CD4-positive, alpha-beta memory T cell (primary cell): ENCODE measurements at regions not wholly inside any gene's neighbourhood (a gene's known extent, or its start where the extent isn't known, plus 50 kb on each side); places are given as distances from the start of the nearest gene placed in this dataset.

Source experiments
- CTCF ChIA-PET: fragments of 350-600 bp; sonication (Branson Sonifier 250); formaldehyde crosslinking; loops from one replicate; lab custom pipeline; 2021; ENCODE audit warnings: inconsistent platforms; ENCODE audit not compliant: partially characterized antibody; lab: Charles Lee
- POLR2A ChIA-PET: fragments of 350-600 bp; sonication (Branson Sonifier 250); formaldehyde crosslinking; loops from one replicate; lab custom pipeline; 2021; ENCODE audit not compliant: partially characterized antibody; lab: Charles Lee
- DNase-seq, 5 donors: peaks; one replicate each; pipeline versions ENCODE4 v3.0.0 to v3.0.0-alpha.2; 2020 to 2022; ENCODE audit warnings: mixed read lengths in 1 of 5
- H3K27ac ChIP-seq: one replicate; pipeline ENCODE4 v1.7.0; 2013; ENCODE audit warnings: low read depth, low read length
- H3K27me3 ChIP-seq: 2 replicates; pipeline ENCODE4 v1.7.0; 2013; ENCODE audit warnings: mild to moderate bottlenecking, low read length, moderate library complexity; ENCODE audit not compliant: insufficient read depth
- H3K36me3 ChIP-seq: 2 replicates; pipeline ENCODE4 v1.7.0; 2013; ENCODE audit warnings: mild to moderate bottlenecking, low read length, moderate library complexity; ENCODE audit not compliant: insufficient read depth
- H3K4me1 ChIP-seq: 2 replicates; pipeline ENCODE4 v1.7.0; 2013; ENCODE audit warnings: mild to moderate bottlenecking, low read length, moderate library complexity; ENCODE audit not compliant: insufficient read depth
- H3K4me3 ChIP-seq, 2 donors: one replicate each; pipeline ENCODE4 v1.7.0; 2013; ENCODE audit warnings: low read length in 2 of 2, mild to moderate bottlenecking in 1 of 2
- H3K9me3 ChIP-seq, 2 donors: one replicate each; pipeline ENCODE4 v1.7.0; 2013; ENCODE audit warnings: low read length in 2 of 2, control low read depth in 1 of 2; ENCODE audit not compliant: control insufficient read depth in 1 of 2
- H3K27ac Mint-ChIP-seq, 7 donors: one replicate each; pipeline ENCODE4 v1.8.0; 2020 to 2021; ENCODE audit warnings: mixed read lengths in 7 of 7, mild to moderate bottlenecking in 6 of 7, inconsistent platforms in 3 of 7, moderate library complexity in 3 of 7
- H3K27me3 Mint-ChIP-seq, 2 donors: one replicate each; pipeline ENCODE4 v1.8.0; 2020 to 2021; ENCODE audit warnings: mixed read lengths in 2 of 2
- H3K36me3 Mint-ChIP-seq, 2 donors: one replicate each; pipeline ENCODE4 v1.8.0; 2020 to 2021; ENCODE audit warnings: mixed read lengths in 2 of 2, inconsistent platforms in 1 of 2, mild to moderate bottlenecking in 1 of 2
- H3K4me1 Mint-ChIP-seq, 4 donors: one replicate each; pipeline ENCODE4 v1.8.0; 2020 to 2021; ENCODE audit warnings: mixed read lengths in 4 of 4, mild to moderate bottlenecking in 1 of 4
- H3K4me3 Mint-ChIP-seq, 8 donors: one replicate each; pipeline ENCODE4 v1.8.0; 2020 to 2021; ENCODE audit warnings: mixed read lengths in 8 of 8, mild to moderate bottlenecking in 7 of 8, moderate library complexity in 6 of 8, inconsistent platforms in 3 of 8
- H3K9me3 Mint-ChIP-seq, 8 donors: one replicate each; pipeline ENCODE4 v1.8.0; 2020 to 2021; ENCODE audit warnings: mixed read lengths in 8 of 8, mild to moderate bottlenecking in 5 of 8, inconsistent platforms in 3 of 8, moderate library complexity in 1 of 8
- intact Hi-C: fragments of 100-400 bp; cut with micrococcal nuclease; formaldehyde crosslinking; loops from one replicate; pipeline ENCODE4 v1.15.1; 2023

GRCh38 chr17:77405867-77406732, 265.3 kb downstream of the SEC14L1 start:
- Histone ChIP-seq H3K4me1 (peaks cover 97% of the 10 kb centered on the region), H3K36me3 (peaks cover 14% of the 10 kb centered on the region), H3K9me3 (no peaks in the 10 kb centered on the region), H3K27ac (peak overlapping the region; percentile 87), H3K4me3 (peak overlapping the region; percentile 59 to 88), H3K27me3 (no peaks in the 10 kb centered on the region)
- DNase-seq: peak in 1 of 5 donors; percentile 26
- ChIA-PET POLR2A (interaction anchor here (0.7 to 97.0 kb wide), 12 partner anchors 1 to 89 kb away, joined by 3 to 6031 read pairs (median 5); no protein-coding TSS in a partner anchor), CTCF (interaction anchor here (0.9 to 4.5 kb wide), 10 partner anchors 10 to 88 kb away, joined by 3 to 29 read pairs (median 7); no protein-coding TSS in a partner anchor)
- peak overlapping the region; percentile 94 to 99 (median 96) for H3K4me3 Mint-ChIP-seq
- H3K4me1 Mint-ChIP-seq: peaks cover 56 to 100% (median 81%) of the 10 kb centered on the region in 4 donors
- peak overlapping the region; percentile 96 to 100 (median 98) for H3K27ac Mint-ChIP-seq
- intact Hi-C loops: loop anchor here (1.0 to 5.0 kb wide), 3 partner anchors 15 to 35 kb away; no protein-coding TSS in a partner anchor
- H3K36me3 Mint-ChIP-seq: peaks cover 33 to 40% of the 10 kb centered on the region in 2 donors
- peaks cover 0 to 3% (median 0%) of the 10 kb centered on the region in 8 donors for H3K9me3 Mint-ChIP-seq
- no peaks in the 10 kb centered on the region for H3K27me3 Mint-ChIP-seq

GRCh38 chr17:77407321-77408277, 266.8 kb downstream of the SEC14L1 start:
- peaks cover 9% of the 10 kb centered on the region for H3K36me3 ChIP-seq
- Mint-ChIP-seq H3K9me3 (peaks cover 0 to 5% (median 0%) of the 10 kb centered on the region in 8 donors), H3K4me3 (peak overlapping the region in 7 of 8 donors; percentile 59 to 96 (median 74)), H3K36me3 (peaks cover 35 to 41% of the 10 kb centered on the region in 2 donors), H3K27me3 (no peaks in the 10 kb centered on the region), H3K27ac (peak overlapping the region; percentile 89 to 99 (median 97)), H3K4me1 (peaks cover 59 to 100% (median 81%) of the 10 kb centered on the region in 4 donors)
- POLR2A ChIA-PET: interaction anchor here (0.7 to 97.0 kb wide), 6 partner anchors 1 to 551 kb away, joined by 3 to 6031 read pairs (median 59); partner anchors contain the start of gene TNRC6C
- H3K9me3 ChIP-seq: no peaks in the 10 kb centered on the region
- no peak for DNase-seq
- H3K4me3 ChIP-seq: peak overlapping the region in 1 of 2 donors; percentile 9
- H3K27ac ChIP-seq: peak overlapping the region; percentile 87
- H3K27me3 ChIP-seq: no peaks in the 10 kb centered on the region
- peaks cover 97% of the 10 kb centered on the region for H3K4me1 ChIP-seq
- CTCF ChIA-PET: interaction anchor here (0.9 to 4.5 kb wide), 4 partner anchors 23 to 94 kb away, joined by 3 to 29 read pairs (median 5); no protein-coding TSS in a partner anchor
- intact Hi-C loops: loop anchor here (5.0 kb wide), 1 partner anchor 35 kb away; no protein-coding TSS in a partner anchor

- no peak for DNase-seq
- Histone ChIP-seq H3K36me3 (peaks cover 2% of the 10 kb centered on the region), H3K27ac (peak overlapping the region; percentile 87), H3K9me3 (no peaks in the 10 kb centered on the region), H3K27me3 (no peaks in the 10 kb centered on the region), H3K4me1 (peaks cover 97% of the 10 kb centered on the region), H3K4me3 (no peak overlapping the region)
- H3K36me3 Mint-ChIP-seq: peaks cover 37 to 41% of the 10 kb centered on the region in 2 donors
- H3K4me3 Mint-ChIP-seq: peak overlapping the region in 7 of 8 donors; percentile 46 to 96 (median 63)
- no peaks in the 10 kb centered on the region for H3K27me3 Mint-ChIP-seq
- peak overlapping the region; percentile 87 to 99 (median 93) for H3K27ac Mint-ChIP-seq
- H3K9me3 Mint-ChIP-seq: peaks cover 0 to 5% (median 0%) of the 10 kb centered on the region in 8 donors
- POLR2A ChIA-PET: interaction anchor here (0.7 to 97.0 kb wide), 4 partner anchors 1 to 550 kb away, joined by 5 to 6031 read pairs (median 3072); partner anchors contain the start of gene TNRC6C
- CTCF ChIA-PET: interaction anchor here (0.9 to 4.5 kb wide), 4 partner anchors 22 to 93 kb away, joined by 3 to 29 read pairs (median 5); no protein-coding TSS in a partner anchor
- intact Hi-C loops: loop anchor here (5.0 kb wide), 1 partner anchor 36 kb away; no protein-coding TSS in a partner anchor
- peaks cover 60 to 100% (median 81%) of the 10 kb centered on the region in 4 donors for H3K4me1 Mint-ChIP-seq
Measured at GRCh38 chr17:77408284-77408683, 267.5 kb downstream of the SEC14L1 start.

GRCh38 chr17:77409282-77410161, 268.8 kb downstream of the SEC14L1 start:
- Histone ChIP-seq H3K4me3 (peak overlapping the region in 1 of 2 donors; percentile 25), H3K27me3 (no peaks in the 10 kb centered on the region), H3K4me1 (peaks cover 90% of the 10 kb centered on the region), H3K9me3 (no peaks in the 10 kb centered on the region), H3K36me3 (no peaks in the 10 kb centered on the region), H3K27ac (peak overlapping the region; percentile 67)
- Mint-ChIP-seq H3K4me1 (peaks cover 52 to 94% (median 73%) of the 10 kb centered on the region in 4 donors), H3K27me3 (no peaks in the 10 kb centered on the region), H3K36me3 (peaks cover 33 to 38% of the 10 kb centered on the region in 2 donors), H3K4me3 (peak overlapping the region; percentile 54 to 79 (median 76)), H3K9me3 (peaks cover 0 to 5% (median 0%) of the 10 kb centered on the region in 8 donors), H3K27ac (peak overlapping the region; percentile 81 to 99 (median 95))
- CTCF ChIA-PET: interaction anchor here (0.9 to 10.4 kb wide), 8 partner anchors 9 to 85 kb away, joined by 3 to 81 read pairs (median 6); no protein-coding TSS in a partner anchor
- POLR2A ChIA-PET: interaction anchor here (1.1 to 97.0 kb wide), 8 partner anchors 3 to 85 kb away, joined by 4 to 6031 read pairs (median 6); no protein-coding TSS in a partner anchor
- DNase-seq: peak; percentile 45 to 83 (median 55)
- intact Hi-C loops: loop anchor here (5.0 kb wide), 1 partner anchor 37 kb away; no protein-coding TSS in a partner anchor

- Mint-ChIP-seq H3K27me3 (no peaks in the 10 kb centered on the region), H3K9me3 (peaks cover 0 to 4% (median 0%) of the 10 kb centered on the region in 8 donors), H3K4me3 (peak overlapping the region in 6 of 8 donors; percentile 48 to 74 (median 62)), H3K36me3 (peaks cover 26 to 31% of the 10 kb centered on the region in 2 donors), H3K27ac (peak overlapping the region; percentile 68 to 99 (median 93)), H3K4me1 (peaks cover 48 to 94% (median 71%) of the 10 kb centered on the region in 4 donors)
- H3K4me3 ChIP-seq: no peak overlapping the region
- no peaks in the 10 kb centered on the region for H3K36me3 ChIP-seq
- ChIA-PET CTCF (interaction anchor here (0.9 to 10.4 kb wide), 8 partner anchors 10 to 84 kb away, joined by 3 to 81 read pairs (median 6); no protein-coding TSS in a partner anchor), POLR2A (interaction anchor here (0.6 to 97.0 kb wide), 8 partner anchors 4 to 324 kb away, joined by 4 to 6031 read pairs (median 6); no protein-coding TSS in a partner anchor)
- H3K27ac ChIP-seq: peak overlapping the region; percentile 67
- no peaks in the 10 kb centered on the region for H3K27me3 ChIP-seq
- no peaks in the 10 kb centered on the region for H3K9me3 ChIP-seq
- peaks cover 85% of the 10 kb centered on the region for H3K4me1 ChIP-seq
- no peak for DNase-seq
- intact Hi-C loops: no loop called here
Measured at GRCh38 chr17:77410470-77410869, 269.7 kb downstream of the SEC14L1 start.
